Activated CD8-positive, alpha-beta T cell treated with anti-CD3 and anti-CD28 coated beads, Interleukin-2, amount 10 ng/mL, durations not matched to agents 7 days and 5 days (primary cell): ENCODE measurements at regions not wholly inside any gene's neighbourhood (a gene's known extent, or its start where the extent isn't known, plus 50 kb on each side); places are given as distances from the start of the nearest gene placed in this dataset.

ENCODE experiments used
- ATAC-seq: fragments of 150-1000 bp; cut with Tn5 transposase; one replicate; pipeline ENCODE4 v1.10.0; 2021; ENCODE audit warnings: moderate library complexity
- CTCF ChIA-PET: fragments of 350-600 bp; sonication (Branson Sonifier 250); formaldehyde crosslinking; loops from one replicate; lab custom pipeline; 2021; ENCODE audit warnings: antibody characterized with exemption; lab: Charles Lee
- POLR2A ChIA-PET: fragments of 350-600 bp; sonication (Branson Sonifier 250); formaldehyde crosslinking; loops from one replicate; lab custom pipeline; 2021; ENCODE audit warnings: antibody characterized with exemption; lab: Charles Lee
- DNase-seq: peaks from one replicate; pipeline ENCODE4 v3.0.0-alpha.2; 2020
- H3K27ac Mint-ChIP-seq: one replicate; pipeline ENCODE4 v1.8.0; 2021; ENCODE audit warnings: mild to moderate bottlenecking, mixed read lengths
- H3K27me3 Mint-ChIP-seq: one replicate; pipeline ENCODE4 v1.8.0; 2021; ENCODE audit warnings: low read depth, mixed read lengths
- H3K36me3 Mint-ChIP-seq: one replicate; pipeline ENCODE4 v1.8.0; 2021; ENCODE audit warnings: low read depth, mixed read lengths
- H3K4me1 Mint-ChIP-seq: one replicate; pipeline ENCODE4 v1.8.0; 2021; ENCODE audit warnings: low read depth, mixed read lengths
- H3K4me3 Mint-ChIP-seq: one replicate; pipeline ENCODE4 v1.8.0; 2021; ENCODE audit warnings: mild to moderate bottlenecking, mixed read lengths
- H3K9me3 Mint-ChIP-seq: one replicate; pipeline ENCODE4 v1.8.0; 2022; ENCODE audit warnings: mixed read lengths; ENCODE audit not compliant: insufficient read depth

DNA sequence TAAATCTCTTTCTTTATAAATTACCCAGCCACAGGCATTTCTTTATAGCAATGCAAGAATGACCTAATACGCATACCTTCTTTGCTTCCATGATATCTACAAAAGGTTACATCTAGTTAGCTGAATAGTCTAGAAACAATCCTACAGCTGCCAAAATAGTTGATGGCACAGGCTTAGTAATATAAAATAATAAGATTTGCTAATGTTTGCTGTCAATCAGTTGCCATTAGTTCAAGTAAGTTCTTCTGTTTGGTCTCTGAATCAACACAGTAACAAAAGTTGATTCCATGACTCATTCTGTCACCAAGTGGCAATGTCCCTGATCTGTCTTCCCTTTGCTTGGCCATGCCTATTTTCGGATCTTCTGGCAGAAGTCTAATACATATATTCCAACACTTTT, 470.2 kb downstream of the SPRY1 start:
- H3K4me3 Mint-ChIP-seq: no peak overlapping the region
- no peaks in the 10 kb centered on the region for H3K9me3 Mint-ChIP-seq
- no peak for DNase-seq
- H3K36me3 Mint-ChIP-seq: no peaks in the 10 kb centered on the region
- no peaks in the 10 kb centered on the region for H3K4me1 Mint-ChIP-seq
- ChIA-PET CTCF (no interaction called here), POLR2A (no interaction called here)
- no peak for ATAC-seq
- no peaks in the 10 kb centered on the region for H3K27me3 Mint-ChIP-seq
- no peak overlapping the region for H3K27ac Mint-ChIP-seq

DNA sequence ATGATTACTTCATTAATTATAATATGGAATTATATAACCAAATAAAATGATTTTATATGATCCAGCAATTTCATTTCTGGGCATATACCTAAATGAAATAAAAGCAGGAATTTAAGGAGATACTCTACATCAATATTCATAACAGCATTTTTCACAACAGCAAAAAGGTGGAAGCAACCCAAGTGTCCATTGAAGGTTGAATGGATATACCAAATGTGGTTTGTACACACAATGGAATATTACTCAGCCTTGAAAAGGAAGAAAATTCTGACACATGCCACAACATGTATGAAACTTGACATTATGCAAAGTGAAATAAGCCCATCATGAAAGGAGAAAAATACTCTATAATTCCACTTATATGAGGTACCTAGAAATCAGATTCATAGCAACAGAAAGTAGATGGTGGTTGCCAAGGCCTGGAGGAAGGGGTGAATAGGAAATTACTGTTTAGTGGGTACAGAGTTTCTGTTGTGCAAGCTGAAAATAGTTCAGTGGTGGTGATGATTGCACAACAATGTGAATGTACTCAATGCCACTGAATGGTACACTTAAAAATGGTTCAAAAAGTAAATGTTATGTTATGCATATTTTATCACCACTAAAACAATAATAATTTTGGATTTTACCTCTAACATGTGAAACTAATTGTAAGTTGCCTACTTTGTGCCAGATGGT, 471.5 kb downstream of the SPRY1 start:
- ATAC-seq (no peak), DNase-seq (no peak)
- Mint-ChIP-seq H3K4me1 (no peaks in the 10 kb centered on the region), H3K27me3 (no peaks in the 10 kb centered on the region), H3K9me3 (no peaks in the 10 kb centered on the region), H3K36me3 (no peaks in the 10 kb centered on the region), H3K4me3 (no peak overlapping the region), H3K27ac (no peak overlapping the region)
- CTCF ChIA-PET: no interaction called here
- POLR2A ChIA-PET: no interaction called here

DNA sequence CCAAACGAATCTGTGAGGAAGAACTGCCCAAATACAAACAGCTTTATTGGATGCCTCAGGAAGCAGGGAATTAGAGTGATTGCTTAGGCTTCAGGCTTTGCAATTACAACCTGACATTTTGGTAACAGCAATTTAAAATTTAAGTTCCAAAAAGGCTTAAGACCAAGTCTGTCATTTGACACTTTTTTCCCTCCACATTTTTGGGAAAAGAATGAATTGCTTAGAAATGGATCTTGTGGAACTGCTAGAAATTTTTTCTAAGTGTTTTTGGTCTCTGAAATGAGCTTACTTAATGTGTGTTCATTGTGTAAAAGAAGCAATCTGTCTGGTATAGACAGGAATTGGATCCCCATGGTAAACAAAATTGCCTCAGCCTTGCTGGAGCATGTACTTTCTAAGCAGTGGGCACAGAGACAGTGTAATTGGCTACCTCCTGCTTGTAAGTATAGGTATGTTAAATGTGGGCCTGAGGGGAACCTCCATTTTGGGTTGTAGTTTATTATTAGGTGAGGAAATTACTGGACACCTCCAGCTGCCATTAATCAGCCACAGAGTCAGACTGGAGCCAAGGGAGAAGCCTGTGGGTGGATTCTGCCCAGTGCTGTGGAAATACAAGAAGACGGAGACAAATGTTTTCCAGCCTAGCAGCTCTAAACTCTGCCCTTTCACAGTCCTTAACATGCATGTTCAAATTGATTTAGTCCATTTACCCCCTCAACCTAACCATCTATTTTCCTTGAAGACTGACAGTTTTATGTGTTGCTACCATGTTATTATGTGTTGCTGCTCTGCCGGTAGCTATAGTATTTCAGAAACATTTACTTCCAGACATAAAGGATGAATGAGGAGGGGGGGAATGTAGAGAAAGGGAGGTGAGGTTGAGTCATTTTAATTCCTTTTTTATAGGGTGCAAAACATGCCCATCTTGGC, 473.0 kb downstream of the SPRY1 start:
- Mint-ChIP-seq H3K27me3 (no peaks in the 10 kb centered on the region), H3K27ac (no peak overlapping the region), H3K36me3 (no peaks in the 10 kb centered on the region), H3K9me3 (no peaks in the 10 kb centered on the region), H3K4me3 (no peak overlapping the region), H3K4me1 (no peaks in the 10 kb centered on the region)
- ATAC-seq (no peak), DNase-seq (no peak)
- CTCF ChIA-PET: no interaction called here
- POLR2A ChIA-PET: no interaction called here

DNA sequence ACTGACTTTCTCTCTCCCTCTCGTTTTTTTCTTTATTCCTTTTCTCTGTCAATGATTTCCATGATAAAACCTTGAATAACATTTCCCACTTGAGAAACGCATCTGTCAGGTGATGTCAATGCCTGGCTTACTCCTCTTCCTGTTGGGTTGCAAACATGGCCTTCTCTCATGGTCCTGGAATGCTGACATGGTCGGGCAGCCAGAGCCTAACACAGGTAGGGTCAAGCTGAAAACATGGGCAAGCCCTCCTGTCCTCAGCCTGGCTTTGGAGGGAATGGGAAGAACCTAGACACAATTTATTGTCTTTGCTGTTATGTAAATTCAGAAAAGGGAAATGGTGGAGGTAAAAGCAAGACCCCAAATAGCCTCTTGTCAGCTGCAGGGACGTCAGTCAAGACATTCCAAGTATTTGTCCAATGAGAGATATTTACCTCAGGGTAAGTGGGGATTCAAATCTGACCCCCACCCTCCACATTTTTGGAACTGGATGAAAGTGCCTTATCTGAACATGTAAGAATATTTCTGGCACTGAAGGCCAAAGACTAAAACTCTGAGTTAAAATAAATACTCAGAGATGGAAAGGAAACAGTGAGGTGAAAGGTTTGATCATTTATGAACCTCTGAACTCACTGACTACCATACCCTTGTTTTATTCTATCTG, 473.8 kb downstream of the SPRY1 start:
- CTCF ChIA-PET: no interaction called here
- ATAC-seq (no peak), DNase-seq (no peak)
- Mint-ChIP-seq H3K9me3 (no peaks in the 10 kb centered on the region), H3K36me3 (no peaks in the 10 kb centered on the region), H3K4me1 (no peaks in the 10 kb centered on the region), H3K4me3 (no peak overlapping the region), H3K27ac (no peak overlapping the region), H3K27me3 (no peaks in the 10 kb centered on the region)
- POLR2A ChIA-PET: no interaction called here

DNA sequence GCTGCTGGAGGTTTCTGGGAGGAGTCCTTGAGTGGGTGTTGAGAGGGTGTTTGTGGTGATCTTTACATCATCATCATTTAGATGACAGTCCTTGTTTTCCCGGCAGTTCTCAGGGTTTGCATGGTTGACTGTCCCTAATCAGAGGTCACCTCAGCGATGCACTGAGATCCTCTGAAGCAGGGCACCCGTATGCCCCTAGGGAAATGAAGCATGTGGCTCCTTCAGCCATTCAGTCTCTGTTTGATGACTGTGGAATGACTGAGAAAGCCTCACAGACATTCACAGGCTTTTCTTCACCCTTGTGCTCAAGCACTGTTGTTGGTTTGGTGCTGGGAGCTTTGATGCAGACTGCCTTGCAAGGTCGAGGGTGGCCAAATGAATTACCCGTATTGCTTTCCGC, 474.7 kb downstream of the SPRY1 start:
- Mint-ChIP-seq H3K4me3 (no peak overlapping the region), H3K27ac (no peak overlapping the region), H3K9me3 (no peaks in the 10 kb centered on the region), H3K27me3 (no peaks in the 10 kb centered on the region), H3K36me3 (no peaks in the 10 kb centered on the region), H3K4me1 (no peaks in the 10 kb centered on the region)
- ChIA-PET POLR2A (no interaction called here), CTCF (no interaction called here)
- DNase-seq (no peak), ATAC-seq (no peak)

DNA sequence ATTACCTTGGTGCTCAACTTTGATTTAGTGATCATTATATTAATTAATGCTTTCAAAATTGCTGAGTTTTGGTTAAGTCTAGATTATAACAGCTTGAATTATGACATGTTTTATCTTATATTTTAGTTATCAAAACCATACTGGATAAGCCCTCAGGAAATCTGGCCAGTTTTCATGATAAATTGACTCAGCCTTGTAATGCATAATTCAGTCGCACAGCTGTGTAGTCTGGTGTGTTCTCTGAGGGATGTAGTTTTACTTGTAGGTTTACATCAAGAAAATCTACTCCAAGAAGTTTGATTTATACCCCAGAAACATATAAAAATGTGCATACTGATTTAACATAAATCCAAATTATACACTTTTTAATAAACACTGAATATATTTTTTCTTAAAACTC, 477.5 kb downstream of the SPRY1 start:
- ChIA-PET POLR2A (no interaction called here), CTCF (no interaction called here)
- H3K4me1 Mint-ChIP-seq: no peaks in the 10 kb centered on the region
- no peak overlapping the region for H3K4me3 Mint-ChIP-seq
- H3K27ac Mint-ChIP-seq: no peak overlapping the region
- no peak for DNase-seq
- no peak for ATAC-seq
- H3K27me3 Mint-ChIP-seq: no peaks in the 10 kb centered on the region
- H3K9me3 Mint-ChIP-seq: no peaks in the 10 kb centered on the region
- no peaks in the 10 kb centered on the region for H3K36me3 Mint-ChIP-seq

DNA sequence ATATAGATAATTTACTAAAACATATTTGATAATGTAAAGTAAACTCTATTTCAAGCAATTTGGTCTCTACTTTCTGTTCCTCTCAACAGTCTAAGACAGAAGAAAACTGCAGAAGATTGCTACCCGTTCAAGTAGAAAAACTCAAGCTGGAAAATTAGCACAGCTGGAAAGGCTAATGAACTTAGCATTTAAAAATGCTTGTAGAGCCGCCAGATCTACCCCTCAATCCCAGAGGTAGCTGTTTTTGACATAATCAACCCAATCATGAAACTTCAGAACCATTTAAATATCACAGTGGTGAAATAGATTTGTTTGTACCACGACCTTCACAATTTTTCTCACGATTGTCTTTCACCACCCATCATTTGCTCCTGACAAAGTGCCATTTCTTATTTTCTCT, 479.5 kb downstream of the SPRY1 start:
- Mint-ChIP-seq H3K9me3 (no peaks in the 10 kb centered on the region), H3K4me3 (no peak overlapping the region), H3K27me3 (no peaks in the 10 kb centered on the region), H3K27ac (no peak overlapping the region), H3K4me1 (no peaks in the 10 kb centered on the region), H3K36me3 (no peaks in the 10 kb centered on the region)
- CTCF ChIA-PET: no interaction called here
- no peak for DNase-seq
- POLR2A ChIA-PET: interaction anchor here (0.6 kb wide), 1 partner anchor 1905 kb away, joined by 3 read pairs; no protein-coding TSS in a partner anchor
- no peak for ATAC-seq

DNA sequence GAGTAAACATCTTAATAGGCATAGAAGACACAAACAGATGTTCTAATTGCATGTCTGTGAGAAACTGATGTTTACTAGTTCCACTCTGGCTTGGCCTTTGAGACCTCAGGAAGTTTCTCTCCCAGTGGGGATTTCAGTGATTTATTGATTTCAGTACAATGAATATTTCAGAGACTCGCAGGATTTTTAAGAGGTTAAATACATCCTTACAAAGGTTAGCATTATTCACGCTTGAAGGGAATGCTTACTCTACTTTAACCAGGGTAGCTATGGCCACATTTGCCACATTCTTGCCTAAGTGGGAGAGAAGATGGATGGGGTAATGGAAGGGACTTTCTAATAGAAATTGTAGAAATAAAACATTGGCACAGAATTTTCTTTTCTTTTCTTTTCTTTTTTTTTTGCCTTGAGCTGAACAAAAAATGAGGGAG, 480.1 kb downstream of the SPRY1 start:
- no peaks in the 10 kb centered on the region for H3K9me3 Mint-ChIP-seq
- H3K4me3 Mint-ChIP-seq: no peak overlapping the region
- no peaks in the 10 kb centered on the region for H3K27me3 Mint-ChIP-seq
- ATAC-seq: no peak
- no peak for DNase-seq
- no peaks in the 10 kb centered on the region for H3K4me1 Mint-ChIP-seq
- ChIA-PET CTCF (no interaction called here), POLR2A (no interaction called here)
- H3K27ac Mint-ChIP-seq: no peak overlapping the region
- H3K36me3 Mint-ChIP-seq: no peaks in the 10 kb centered on the region

DNA sequence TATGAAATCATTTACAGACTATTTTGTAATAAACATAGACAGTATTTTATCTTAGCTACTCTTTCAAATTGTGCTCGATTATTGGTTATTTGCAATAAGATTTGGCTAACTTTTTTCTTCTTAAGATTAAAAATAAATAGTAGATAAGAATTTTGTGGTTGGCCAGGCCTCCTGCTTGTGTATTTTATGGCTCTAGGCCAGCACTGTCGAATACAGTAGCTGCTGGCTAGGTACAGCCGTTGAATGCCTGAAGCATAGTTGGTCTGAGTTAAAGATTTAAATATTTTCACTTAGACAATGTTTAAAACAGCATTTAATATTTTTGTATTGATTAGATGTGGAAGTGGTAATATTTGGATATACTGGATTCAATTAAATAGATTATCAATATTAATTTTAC, 481.0 kb downstream of the SPRY1 start:
- H3K4me3 Mint-ChIP-seq: no peak overlapping the region
- H3K27me3 Mint-ChIP-seq: no peaks in the 10 kb centered on the region
- H3K4me1 Mint-ChIP-seq: no peaks in the 10 kb centered on the region
- no peaks in the 10 kb centered on the region for H3K36me3 Mint-ChIP-seq
- CTCF ChIA-PET: no interaction called here
- ATAC-seq (no peak), DNase-seq (no peak)
- H3K9me3 Mint-ChIP-seq: no peaks in the 10 kb centered on the region
- POLR2A ChIA-PET: no interaction called here
- no peak overlapping the region for H3K27ac Mint-ChIP-seq

DNA sequence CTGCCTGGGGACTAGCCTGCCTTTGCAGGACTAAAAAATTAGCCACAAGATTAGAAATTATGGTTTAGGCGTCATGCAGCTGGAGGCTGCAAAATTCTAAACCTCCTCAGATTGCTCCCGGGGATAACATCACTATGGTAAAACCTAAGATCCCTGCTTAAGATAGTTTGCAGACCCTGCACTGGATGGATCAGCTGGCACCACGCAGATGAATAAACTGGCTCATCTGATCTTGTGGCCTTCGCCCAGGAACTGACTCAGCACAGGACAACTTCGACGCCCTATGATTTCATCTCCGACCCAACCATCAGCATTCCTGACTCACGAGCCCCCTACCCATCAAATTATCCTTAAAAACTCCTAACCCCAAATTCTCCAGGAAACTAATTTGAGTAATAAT, 482.4 kb downstream of the SPRY1 start:
- ATAC-seq (no peak), DNase-seq (no peak)
- Mint-ChIP-seq H3K27ac (no peak overlapping the region), H3K4me3 (no peak overlapping the region), H3K36me3 (no peaks in the 10 kb centered on the region), H3K27me3 (no peaks in the 10 kb centered on the region), H3K4me1 (no peaks in the 10 kb centered on the region), H3K9me3 (no peaks in the 10 kb centered on the region)
- ChIA-PET POLR2A (no interaction called here), CTCF (no interaction called here)

DNA sequence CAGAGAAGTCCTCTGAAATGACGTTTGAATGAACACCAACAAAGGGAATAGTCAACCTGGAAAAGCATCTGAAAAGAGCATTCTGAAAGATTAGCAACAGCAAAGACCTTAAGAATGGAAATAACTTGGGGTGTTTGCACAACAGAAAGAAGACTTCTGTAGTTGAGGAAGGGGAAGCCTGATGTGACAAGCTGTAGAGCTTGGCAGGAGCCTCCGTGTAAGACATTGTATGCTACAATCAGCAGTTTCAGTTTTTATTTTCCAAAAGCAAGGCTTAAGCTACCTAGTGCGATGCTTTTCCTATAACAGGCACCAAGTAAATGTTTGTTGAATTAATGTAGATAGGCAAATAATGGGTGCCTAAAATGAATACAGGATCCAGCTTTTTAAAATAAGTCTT, 484.0 kb downstream of the SPRY1 start:
- no peak overlapping the region for H3K27ac Mint-ChIP-seq
- no peaks in the 10 kb centered on the region for H3K4me1 Mint-ChIP-seq
- no peak for ATAC-seq
- DNase-seq: no peak
- no peaks in the 10 kb centered on the region for H3K27me3 Mint-ChIP-seq
- ChIA-PET CTCF (no interaction called here), POLR2A (no interaction called here)
- no peaks in the 10 kb centered on the region for H3K9me3 Mint-ChIP-seq
- H3K36me3 Mint-ChIP-seq: no peaks in the 10 kb centered on the region
- no peak overlapping the region for H3K4me3 Mint-ChIP-seq

DNA sequence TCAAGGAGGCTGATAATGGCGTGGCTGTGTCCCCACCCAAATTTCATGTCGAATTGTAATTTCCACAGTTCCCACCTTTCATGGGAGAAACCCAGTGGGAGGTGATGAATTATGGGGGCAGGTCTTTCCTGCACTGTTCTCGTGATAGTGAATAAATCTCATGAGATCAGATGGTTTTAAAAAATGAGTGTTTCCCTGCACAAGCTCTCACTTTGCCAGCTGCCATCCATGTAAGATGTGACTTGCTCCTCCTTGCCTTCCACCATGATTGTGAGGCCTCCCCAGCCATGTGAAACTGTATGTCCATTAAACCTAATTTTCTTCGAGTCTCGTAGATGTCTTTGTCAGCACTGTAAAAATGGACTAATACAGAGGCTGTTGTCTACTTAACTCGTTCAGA, 488.3 kb downstream of the SPRY1 start:
- H3K27ac Mint-ChIP-seq: no peak overlapping the region
- H3K4me3 Mint-ChIP-seq: no peak overlapping the region
- no peaks in the 10 kb centered on the region for H3K4me1 Mint-ChIP-seq
- DNase-seq (no peak), ATAC-seq (no peak)
- ChIA-PET POLR2A (no interaction called here), CTCF (interaction anchor here (0.9 kb wide), 1 partner anchor 23 kb away, joined by 3 read pairs; no protein-coding TSS in a partner anchor)
- H3K36me3 Mint-ChIP-seq: no peaks in the 10 kb centered on the region
- H3K9me3 Mint-ChIP-seq: no peaks in the 10 kb centered on the region
- no peaks in the 10 kb centered on the region for H3K27me3 Mint-ChIP-seq
